PFSK-1 (cell line): ENCODE measurements at regions not wholly inside any gene's neighbourhood (a gene's known extent, or its start where the extent isn't known, plus 50 kb on each side); places are given as distances from the start of the nearest gene placed in this dataset.

ENCODE experiments used
- FOXP2 ChIP-seq: optimal IDR thresholded peaks from 2 replicates; pipeline ENCODE3; 2011; ENCODE audit warnings: borderline replicate concordance, control low read depth, inconsistent platforms; ENCODE audit not compliant: insufficient read depth; ENCODE audit errors: extremely low read length, extremely low read depth
- POLR2AphosphoS5 ChIP-seq: IDR thresholded peaks from 2 replicates; pipeline ENCODE4 v1.6.1; 2012; ENCODE audit warnings: low read depth, mild to moderate bottlenecking, control low read depth, low read length, moderate library complexity
- REST ChIP-seq, 2 experiments: IDR thresholded peaks; 2 replicates each; pipeline versions ENCODE4 v1.6.1 to v1.8.0; 2011 to 2012; ENCODE audit warnings: low read depth in 2 of 2, low read length in 2 of 2, control low read depth in 1 of 2, inconsistent platforms in 1 of 2, mild to moderate bottlenecking in 1 of 2, moderate library complexity in 1 of 2; ENCODE audit not compliant: insufficient read depth in 1 of 2
- SIN3A ChIP-seq: IDR thresholded peaks from 2 replicates; pipeline ENCODE4 v1.6.1; 2012; ENCODE audit warnings: mild to moderate bottlenecking, low read length, moderate library complexity, borderline replicate concordance; ENCODE audit not compliant: insufficient read depth
- TAF1 ChIP-seq: IDR thresholded peaks from 2 replicates; pipeline ENCODE4 v1.6.1; 2012; ENCODE audit warnings: low read length, control low read depth, borderline replicate concordance; ENCODE audit not compliant: insufficient read depth

GRCh38 chr10:124339119-124340032 lies 79.3 kb downstream of the OAT start:
- no peak for TF ChIP-seq FOXP2
- no peak for TF ChIP-seq POLR2AphosphoS5
- TF ChIP-seq SIN3A, result no peak
- no peak for TF ChIP-seq REST (IDR thresholded peaks at IDR 0.05; ENCODE audit: insufficient read depth in 1 of 2, low read depth in 2 of 2, low read length in 2 of 2)
- TF ChIP-seq TAF1, result no peak

GRCh38 chr10:124338276-124338925 lies 80.3 kb downstream of the OAT start:
- TF ChIP-seq SIN3A (no peak), TAF1 (no peak), REST (IDR thresholded peaks at IDR 0.05; ENCODE audit: insufficient read depth in 1 of 2, low read depth in 2 of 2, low read length in 2 of 2) (no peak), POLR2AphosphoS5 (no peak), FOXP2 (no peak)

GRCh38 chr10:124336186-124336585 lies 82.5 kb downstream of the OAT start:
- TF ChIP-seq REST (IDR thresholded peaks at IDR 0.05; ENCODE audit: insufficient read depth in 1 of 2, low read depth in 2 of 2, low read length in 2 of 2) (no peak), FOXP2 (no peak), TAF1 (no peak), POLR2AphosphoS5 (no peak), SIN3A (no peak)

GRCh38 chr10:124333931-124334330 lies 84.8 kb downstream of the OAT start:
- TF ChIP-seq FOXP2 (no peak), POLR2AphosphoS5 (no peak), SIN3A (no peak), REST (IDR thresholded peaks at IDR 0.05; ENCODE audit: insufficient read depth in 1 of 2, low read depth in 2 of 2, low read length in 2 of 2) (no peak), TAF1 (no peak)
